ENCODE measurements at regions not wholly inside any gene's neighbourhood (a gene's known extent, or its start where the extent isn't known, plus 50 kb on each side); places are given as distances from the start of the nearest gene placed in this dataset.
A peak's percentile ranks its signal among the peaks of the same experiment; 100 is the strongest.

- DNase-seq (ENCODE audit: low read depth), result peak; percentile 29
These were observed 189.4 kb upstream of the RREB1 start for GRCh38 chr6:6918216-6918983.

DNA sequence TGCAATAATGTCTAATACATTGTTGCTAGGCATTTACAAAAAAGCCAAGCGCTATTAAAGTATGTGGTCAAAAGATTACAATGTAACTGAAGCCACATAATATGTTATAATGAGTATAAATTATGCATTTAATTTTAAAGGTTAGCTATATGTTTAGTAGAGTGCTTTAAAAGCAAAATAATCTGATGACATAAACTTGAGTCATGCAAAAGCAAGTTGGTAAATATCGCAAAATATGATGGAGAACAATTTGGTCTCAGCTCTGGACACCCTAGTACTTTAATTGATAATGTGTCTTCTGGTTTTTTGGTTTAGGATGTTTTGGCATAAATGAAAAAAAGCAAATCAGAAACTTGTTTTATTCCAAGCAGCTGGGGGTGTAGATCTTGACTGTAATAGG, 188.6 kb upstream of the RREB1 start:
- no peak for DNase-seq (ENCODE audit: low read depth)

GRCh38 chr6:6920114-6920986, 187.4 kb upstream of the RREB1 start:
- no peak for DNase-seq (ENCODE audit: low read depth)

DNA sequence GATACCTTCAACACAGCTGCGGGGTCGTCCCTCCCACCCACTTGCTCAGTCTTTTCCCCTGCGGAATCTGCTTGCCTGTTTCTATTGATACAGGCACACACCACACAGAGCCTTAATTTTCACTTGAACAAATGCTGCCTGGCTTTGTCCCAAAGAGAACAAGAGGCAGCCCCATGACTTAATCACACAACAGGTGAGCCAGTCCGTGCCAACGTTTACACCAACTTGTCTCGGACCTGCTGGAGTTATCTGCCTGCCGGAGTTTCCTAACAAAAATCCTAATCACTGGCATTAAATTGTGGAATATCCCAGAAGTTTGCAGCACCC, 186.8 kb upstream of the RREB1 start:
- DNase-seq (ENCODE audit: low read depth), result no peak

DNA sequence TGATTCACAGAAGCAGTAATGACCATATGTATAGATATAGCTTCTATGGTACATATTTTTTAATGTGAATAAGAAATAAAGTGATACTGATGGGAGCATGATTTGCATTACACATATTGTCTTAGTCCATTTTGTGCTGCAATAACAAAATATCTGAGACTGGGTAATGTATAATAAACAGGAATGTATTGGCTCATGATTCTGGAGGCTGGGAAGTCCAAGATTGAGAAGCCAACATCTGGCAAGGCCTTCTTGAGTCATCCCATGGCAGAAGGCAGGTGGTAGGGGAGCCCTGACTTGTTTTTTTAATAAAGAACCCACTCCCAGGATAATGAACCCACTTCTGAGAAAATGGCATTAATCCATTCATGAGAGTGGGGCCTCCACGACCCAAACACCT, 185.6 kb upstream of the RREB1 start:
- no peak for DNase-seq (ENCODE audit: low read depth)

- no peak for DNase-seq (ENCODE audit: low read depth)
These were observed 184.2 kb upstream of the RREB1 start for GRCh38 chr6:6923605-6924004.

- no peak for DNase-seq (ENCODE audit: low read depth)
These were observed 183.1 kb upstream of the RREB1 start for GRCh38 chr6:6924708-6925107.

DNA sequence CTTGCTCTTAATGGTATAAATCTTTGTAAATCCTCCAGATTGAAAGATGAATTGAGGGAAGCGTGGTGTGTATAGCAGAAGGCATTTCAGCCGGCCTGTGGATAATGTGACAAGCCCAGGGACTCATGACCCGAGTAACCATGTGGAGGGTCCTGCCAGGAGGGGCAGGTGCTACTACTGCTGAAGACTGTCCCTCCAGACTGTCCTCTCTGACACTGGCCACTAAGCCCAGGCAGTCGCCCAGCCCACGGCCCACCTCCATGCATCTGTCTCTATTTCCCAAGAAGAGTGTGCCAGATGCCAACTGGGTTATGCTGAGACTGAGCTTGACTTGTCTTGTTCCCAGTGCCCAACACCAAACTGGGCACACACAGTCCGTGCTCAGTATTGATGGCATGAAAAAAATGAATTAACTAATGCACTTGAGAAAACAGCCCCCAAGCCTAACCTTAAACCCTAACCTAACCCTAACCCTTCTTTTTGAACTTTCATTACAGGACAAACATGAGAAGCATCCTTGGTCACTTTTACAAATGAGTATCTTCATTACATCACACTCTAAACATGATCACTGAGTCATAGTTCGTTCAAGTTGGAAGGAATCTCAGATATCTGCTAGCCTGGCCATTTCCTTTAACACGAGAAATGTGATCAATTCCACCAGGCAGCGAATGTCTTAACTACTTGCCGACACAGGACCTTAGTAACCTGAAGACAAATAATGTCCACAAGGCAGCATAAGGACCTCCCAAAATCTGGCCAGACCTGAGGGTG, 182.2 kb upstream of the RREB1 start:
- no peak for DNase-seq (ENCODE audit: low read depth)

- DNase-seq (ENCODE audit: low read depth), result no peak
These were observed 180.9 kb upstream of the RREB1 start for GRCh38 chr6:6926856-6927255.

DNA sequence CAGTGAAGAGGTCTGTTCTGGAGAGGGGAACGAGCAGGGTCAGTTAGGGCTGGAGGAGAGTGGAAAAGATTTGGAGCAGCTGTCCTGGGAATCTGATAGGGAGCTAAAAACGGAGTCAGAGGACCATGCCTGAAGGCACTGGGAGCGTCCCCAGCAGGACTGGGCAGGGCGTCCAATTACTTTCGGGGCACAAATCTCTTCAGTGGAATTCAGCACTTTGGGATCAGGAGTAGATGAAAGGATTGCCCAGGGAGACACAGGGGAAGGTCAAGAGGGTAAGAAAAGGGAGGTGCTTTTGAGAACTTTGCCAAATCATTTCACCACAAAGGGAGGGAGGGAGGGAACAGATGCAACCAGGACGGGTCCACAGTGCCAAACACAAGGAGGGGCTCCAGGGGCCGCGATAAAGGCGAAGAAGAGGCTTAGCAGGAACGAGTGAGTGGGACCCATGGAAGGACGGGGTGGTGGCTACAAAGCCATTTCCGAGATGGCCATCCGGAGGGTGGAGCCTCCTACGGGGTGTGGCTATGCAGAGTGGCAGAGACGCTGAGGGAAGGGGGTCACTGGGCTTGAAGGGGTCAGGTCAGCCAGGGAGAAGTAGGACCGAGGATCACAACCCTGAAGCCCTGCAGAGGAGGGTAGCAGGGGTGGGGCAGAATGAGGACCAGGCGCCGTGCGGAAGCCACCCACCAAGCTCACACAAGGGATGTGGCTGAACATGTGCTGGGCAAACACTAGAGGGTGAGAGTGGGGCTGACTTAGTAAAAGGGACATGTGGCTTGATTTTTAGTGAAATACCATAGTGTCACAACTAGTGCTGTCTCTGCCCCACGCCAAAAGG, 180.0 kb upstream of the RREB1 start:
- DNase-seq (ENCODE audit: low read depth), result no peak

- DNase-seq (ENCODE audit: low read depth), result no peak
These were observed 177.4 kb upstream of the RREB1 start for GRCh38 chr6:6930223-6930880.

DNA sequence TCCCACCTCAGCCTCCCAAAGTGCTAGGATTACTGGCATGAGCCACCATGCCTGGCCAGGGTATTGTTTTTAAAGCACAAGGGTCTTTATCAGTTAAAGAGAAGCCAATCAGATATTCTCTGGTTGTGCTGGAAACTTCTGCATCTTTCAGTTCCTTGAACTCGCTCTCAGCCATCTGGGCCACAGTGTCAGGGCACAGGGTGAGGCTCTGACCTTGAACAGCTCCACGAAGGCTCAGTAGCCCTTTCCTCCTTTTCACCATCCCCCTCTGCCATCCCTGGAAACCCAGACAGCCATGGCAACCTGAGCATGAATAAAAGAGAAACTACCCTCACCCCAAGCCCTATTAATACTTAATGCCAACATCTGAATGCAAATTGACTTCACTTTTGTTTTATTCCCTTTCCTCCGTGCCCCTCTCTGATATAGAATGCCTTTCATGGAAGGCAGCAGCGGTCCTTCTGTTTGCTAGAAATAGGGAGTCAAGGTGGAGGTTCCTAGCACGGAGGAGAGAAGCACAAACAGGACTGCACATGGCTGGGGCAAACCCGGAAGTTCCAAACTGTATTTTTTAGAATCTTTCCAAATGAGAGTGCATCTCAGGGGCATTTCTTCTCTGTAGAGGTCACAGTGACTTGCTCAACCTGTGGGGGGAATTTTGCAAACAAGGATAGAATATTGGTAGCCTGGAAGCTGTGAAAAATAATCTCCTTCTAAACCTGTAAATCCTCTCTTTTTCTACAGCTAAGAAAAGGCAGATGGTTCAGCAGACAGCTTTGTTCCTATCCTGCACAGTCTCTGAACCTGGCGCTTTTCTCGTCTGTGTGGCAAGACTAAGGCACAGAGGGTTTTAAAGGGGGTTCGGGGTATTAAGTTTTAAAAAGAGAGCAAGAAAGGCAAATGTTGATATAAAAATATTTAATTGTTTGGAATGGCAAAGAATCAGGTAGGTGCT, 176.4 kb upstream of the RREB1 start:
- DNase-seq (ENCODE audit: low read depth), result no peak

DNA sequence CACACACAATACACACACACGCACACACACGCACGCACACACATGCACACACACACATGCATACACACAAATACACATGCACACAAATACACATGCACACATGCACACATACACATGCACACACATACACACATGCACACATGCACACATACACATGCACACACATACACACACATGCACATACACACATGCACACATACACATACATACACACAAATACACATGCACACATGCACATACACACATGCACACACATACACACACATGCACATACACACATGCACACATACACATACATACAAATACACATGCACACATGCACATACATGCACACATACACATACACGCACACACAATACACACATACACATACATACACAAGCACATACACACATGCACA, 175.4 kb upstream of the RREB1 start:
- DNase-seq (ENCODE audit: low read depth), result no peak

DNA sequence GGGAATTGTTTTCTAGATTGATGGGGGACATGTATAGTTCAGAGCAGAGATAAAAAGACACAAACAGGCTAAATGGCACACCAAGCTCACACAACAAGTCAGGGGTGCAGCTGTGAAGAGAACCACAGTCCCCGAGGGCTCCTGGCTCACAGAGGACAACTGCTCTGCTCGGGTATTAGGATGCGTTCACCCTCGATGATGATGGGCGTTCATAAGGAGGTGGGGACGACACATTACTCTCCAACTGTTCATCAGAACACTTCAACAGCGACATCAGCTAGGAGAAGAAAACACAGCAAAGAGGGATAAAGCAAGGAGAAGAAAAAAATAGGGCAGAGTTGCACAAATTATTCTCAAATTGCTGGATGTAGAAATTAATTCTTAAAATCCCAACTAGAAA, 174.8 kb upstream of the RREB1 start:
- no peak for DNase-seq (ENCODE audit: low read depth)

DNA sequence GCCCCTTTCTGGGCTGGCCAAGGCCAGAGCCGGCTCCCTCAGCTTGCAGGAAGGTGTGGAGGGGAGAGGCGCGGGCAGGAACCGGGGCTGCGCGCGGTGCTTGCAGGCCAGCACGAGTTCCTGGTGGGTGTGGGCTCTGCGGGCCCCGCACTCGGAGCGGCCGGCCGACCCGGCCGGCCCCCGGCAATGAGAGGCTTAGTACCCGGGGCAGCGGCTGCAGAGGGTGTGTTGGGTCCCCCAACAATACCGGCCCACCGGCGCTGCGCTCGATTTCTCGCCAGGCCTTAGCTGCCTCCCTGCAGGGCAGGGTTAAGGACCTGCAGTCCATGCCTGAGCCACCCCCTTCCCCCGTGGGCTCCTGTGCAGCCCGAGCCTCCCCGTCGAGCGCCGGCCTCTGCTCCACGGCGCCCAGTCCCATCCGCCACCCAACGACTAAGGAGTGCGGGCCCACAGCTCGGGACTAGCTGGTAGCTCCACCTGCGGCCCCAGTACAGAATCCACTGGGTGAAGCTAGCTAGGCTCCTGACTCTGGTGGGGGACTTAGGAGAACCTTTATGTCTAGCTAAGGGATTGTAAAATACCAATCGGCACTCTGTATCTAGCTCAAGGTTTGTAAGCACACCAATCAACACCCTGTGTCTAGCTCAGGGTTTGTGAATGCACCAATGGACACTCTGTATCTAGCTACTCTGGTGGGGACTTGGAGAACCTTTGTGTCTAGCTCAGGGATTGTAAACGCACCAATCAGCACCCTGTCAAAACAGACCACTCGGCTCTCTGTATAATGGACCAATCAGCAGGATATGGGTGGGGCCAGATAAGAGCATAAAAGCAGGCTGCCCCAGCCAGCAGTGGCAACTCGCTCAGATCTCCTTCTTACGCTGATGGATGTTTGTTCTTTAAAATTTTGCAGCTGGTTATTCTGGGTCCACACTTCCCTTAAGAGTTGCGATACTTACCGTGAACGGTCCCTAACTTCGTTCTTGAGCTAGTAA, 167.4 kb upstream of the RREB1 start:
- DNase-seq (ENCODE audit: low read depth), result no peak

DNA sequence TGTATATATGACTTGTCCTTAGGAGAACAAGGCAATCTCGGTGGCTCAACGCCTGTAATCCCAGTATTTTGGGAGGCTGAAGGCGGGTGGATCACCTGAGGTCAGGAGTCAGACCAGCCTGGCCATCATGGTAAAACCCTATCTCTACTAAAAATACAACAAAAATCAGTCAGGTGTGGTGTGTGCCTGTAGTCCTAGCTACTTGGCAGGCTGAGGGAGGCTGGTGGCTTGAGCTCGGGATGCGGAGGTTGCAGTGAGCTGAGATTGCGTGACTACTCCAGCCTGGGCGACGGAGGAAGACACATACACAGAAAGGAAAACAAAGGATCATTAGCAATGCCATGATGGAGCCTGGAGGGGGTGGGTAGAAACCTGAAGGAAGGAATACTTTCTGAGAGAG, 166.6 kb upstream of the RREB1 start:
- no peak for DNase-seq (ENCODE audit: low read depth)

- DNase-seq (ENCODE audit: low read depth), result no peak
These were observed 165.7 kb upstream of the RREB1 start for GRCh38 chr6:6942091-6942490.

DNA sequence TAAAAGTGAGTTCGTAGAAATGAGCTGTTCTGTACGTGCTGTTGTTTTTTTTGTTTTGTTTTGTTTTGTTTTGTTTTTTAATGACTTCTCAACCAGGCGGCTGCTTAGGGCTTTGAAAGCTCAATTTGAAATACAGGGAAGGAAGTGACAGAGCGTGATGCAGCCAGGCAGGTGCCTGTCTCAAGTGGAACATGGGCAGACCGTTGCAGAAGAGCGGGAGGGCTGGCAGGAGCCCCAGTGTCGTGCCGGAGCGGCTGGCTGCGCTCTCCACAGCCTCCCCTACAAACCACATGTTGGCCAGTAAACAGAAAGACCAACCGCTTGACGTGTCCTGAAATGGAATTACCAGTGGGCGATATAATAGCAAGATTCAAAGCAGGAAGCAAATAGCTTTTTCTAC, 164.9 kb upstream of the RREB1 start:
- no peak for DNase-seq (ENCODE audit: low read depth)

DNA sequence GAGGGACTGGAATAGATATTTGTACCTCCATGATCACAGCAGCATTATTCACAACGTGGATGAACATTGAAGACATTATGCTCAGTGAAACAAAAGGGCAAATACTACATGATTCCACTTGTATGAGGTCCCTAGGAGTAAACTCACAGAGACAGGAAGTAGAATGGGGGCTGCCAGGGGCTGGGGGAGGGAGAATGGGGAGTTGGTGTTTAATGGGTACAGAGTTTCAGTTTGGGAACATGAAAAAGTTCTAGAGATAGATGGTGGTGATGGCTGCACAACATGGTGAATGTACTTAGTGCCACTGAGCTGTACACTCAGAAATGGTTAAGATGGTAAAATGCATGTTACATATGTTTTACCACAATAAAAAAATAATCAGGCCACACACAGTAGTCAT, 164.3 kb upstream of the RREB1 start:
- DNase-seq (ENCODE audit: low read depth), result no peak

Measured in stimulated activated CD8-positive, alpha-beta memory T cell treated with anti-CD3 and anti-CD28 coated beads, Interleukin-12 subunit alpha, Interleukin-12 subunit beta, amount 100 ng/mL, for 4 hours (primary cell).